NCI-H128 (cell line): ENCODE measurements at regions not wholly inside any gene's neighbourhood (a gene's known extent, or its start where the extent isn't known, plus 50 kb on each side); places are given as distances from the start of the nearest gene placed in this dataset.
"Not testable (repeated sequence)": the region's sequence is repeated elsewhere in the genome, so short reads cannot be mapped to it uniquely, and the experiment has no call there.

Experiments
- DNase-seq: peaks from one replicate; lab custom pipeline; 2025; ENCODE audit not compliant: unreplicated experiment; lab: John Stamatoyannopoulos, UW

- no peak for DNase-seq
Measured at GRCh38 chr1:217921126-217921904, 290.2 kb downstream of the SPATA17 start.

GRCh38 chr1:217924924-217925323 is 293.8 kb downstream of the SPATA17 start:
- DNase-seq, result no peak

GRCh38 chr1:217929213-217929885 is 298.2 kb downstream of the SPATA17 start:
- no peak for DNase-seq

GRCh38 chr1:217943361-217943760 is 312.2 kb downstream of the SPATA17 start:
- DNase-seq, result no peak

GRCh38 chr1:217944550-217944949 is 313.4 kb downstream of the SPATA17 start:
- DNase-seq, result no peak

- no peak for DNase-seq
Measured at GRCh38 chr1:217946511-217946910, 315.4 kb downstream of the SPATA17 start.

GRCh38 chr1:217948741-217949140 is 317.6 kb downstream of the SPATA17 start:
- DNase-seq, result no peak

GRCh38 chr1:217953330-217953729 is 322.2 kb downstream of the SPATA17 start:
- DNase-seq, result no peak

GRCh38 chr1:217953922-217954321 is 322.8 kb downstream of the SPATA17 start:
- DNase-seq, result no peak

- no peak for DNase-seq
Measured at GRCh38 chr1:217955723-217956122, 324.6 kb downstream of the SPATA17 start.

- DNase-seq, result no peak
Measured at GRCh38 chr1:217965156-217965786, 319.8 kb upstream of the RRP15 start.

- no peak for DNase-seq
Measured at GRCh38 chr1:217968085-217968484, 317.0 kb upstream of the RRP15 start.

- DNase-seq, result no peak
Measured at GRCh38 chr1:217969428-217969827, 315.7 kb upstream of the RRP15 start.

- DNase-seq, result no peak
Measured at GRCh38 chr1:217977943-217978342, 307.1 kb upstream of the RRP15 start.

GRCh38 chr1:217981430-217981829 is 303.7 kb upstream of the RRP15 start:
- no peak for DNase-seq

- DNase-seq, result no peak
Measured at GRCh38 chr1:217982331-217983050, 302.6 kb upstream of the RRP15 start.

GRCh38 chr1:217983051-217983375 is 302.1 kb upstream of the RRP15 start:
- DNase-seq, result no peak

GRCh38 chr1:217985641-217986040 is 299.5 kb upstream of the RRP15 start:
- no peak for DNase-seq

GRCh38 chr1:217989510-217989909 is 295.6 kb upstream of the RRP15 start:
- DNase-seq, result no peak

GRCh38 chr1:217993439-217993838 is 291.7 kb upstream of the RRP15 start:
- no peak for DNase-seq

GRCh38 chr1:218008296-218008695 is 276.8 kb upstream of the RRP15 start:
- not testable (repeated sequence) for DNase-seq

- not testable (repeated sequence) for DNase-seq
Measured at GRCh38 chr1:218015106-218015505, 270.0 kb upstream of the RRP15 start.
